Body of pancreas (tissue), 4 donors: ENCODE measurements at regions not wholly inside any gene's neighbourhood (a gene's known extent, or its start where the extent isn't known, plus 50 kb on each side); places are given as distances from the start of the nearest gene placed in this dataset.
"Not testable (repeated sequence)": the region's sequence is repeated elsewhere in the genome, so short reads cannot be mapped to it uniquely, and the experiment has no call there.

Experiments used
- ATAC-seq: fragments of 150-250 bp; one replicate; pipeline ENCODE4 v1.9.1; 2016
- DNase-seq, 4 donors: peaks; one replicate each; pipeline ENCODE4 v3.0.0-alpha.2; 2019
- H3K27ac ChIP-seq, 4 donors: fragments of 200-600 bp; sonication (generic); 1 replicate in 3 of 4; 2 replicates in 1 of 4; pipeline versions ENCODE4 v1.5.1 to v1.6.1; 2016 to 2019; ENCODE audit warnings: mild to moderate bottlenecking in 1 of 4, mixed read lengths in 1 of 4, moderate library complexity in 1 of 4
- H3K27me3 ChIP-seq, 2 donors: fragments of 200-600 bp; sonication (generic); one replicate each; pipeline ENCODE4 v1.6.0; 2016; ENCODE audit warnings: mild to moderate bottlenecking in 1 of 2
- H3K36me3 ChIP-seq, 2 donors: fragments of 200-600 bp; sonication (generic); replicated peaks in 1 of 2; 2 replicates each; pipeline ENCODE4 v1.5.1; 2016; ENCODE audit warnings: low read depth in 2 of 2; ENCODE audit not compliant: insufficient read depth in 1 of 2
- H3K4me1 ChIP-seq: fragments of 200-600 bp; sonication (generic); one replicate; pipeline ENCODE4 v1.6.0; 2016
- H3K4me3 ChIP-seq, 2 donors: fragments of 200-600 bp; sonication (generic); 1 replicate in 1 of 2; 2 replicates in 1 of 2; pipeline ENCODE4 v1.5.1; 2016 to 2019
- H3K9me3 ChIP-seq, 3 donors: fragments of 200-600 bp; sonication (generic); 1 replicate in 2 of 3; 2 replicates in 1 of 3; pipeline ENCODE4 v1.5.1; 2016
- CTCF ChIP-seq, 7 experiments: fragments of 450-650 bp in 4 of 7; fragments of 200-600 bp in 3 of 7; sonication (generic) in 3 of 7; IDR thresholded peaks; one replicate each; pipeline ENCODE4 v1.5.1; 2016 to 2019; ENCODE audit warnings: antibody characterized with exemption in 7 of 7
- POLR2A ChIP-seq, 3 donors: fragments of 450-650 bp; IDR thresholded peaks; one replicate each; pipeline ENCODE4 v1.6.1; 2016; ENCODE audit warnings: antibody characterized with exemption in 3 of 3, mild to moderate bottlenecking in 2 of 3
- WGBS, 2 donors: methylation state at CpG; one replicate each; pipeline ENCODE4 v1.1.5; 2017; 5-methylcytosine and 5-hydroxymethylcytosine counted together
- intact Hi-C: fragments of 100-400 bp; cut with DNase I; formaldehyde crosslinking; loops from one replicate; pipeline ENCODE4 v1.15.1; 2023

GRCh38 chr9:99650187-99650874 is 171.4 kb upstream of the NR4A3 start:
- H3K9me3 ChIP-seq: no peaks in the 10 kb centered on the region
- no peak for DNase-seq
- intact Hi-C loops: no loop called here
- ATAC-seq: no peak
- H3K4me1 ChIP-seq: no peaks in the 10 kb centered on the region
- 91 to 100% methylated on average over 2 to 5 of the region's 5 CpGs for WGBS, 2 donors
- no peaks in the 10 kb centered on the region for H3K27me3 ChIP-seq
- H3K36me3 ChIP-seq: no peaks in the 10 kb centered on the region
- H3K27ac ChIP-seq: no peak overlapping the region
- TF ChIP-seq CTCF (IDR thresholded peaks at IDR 0.05) (no peak), POLR2A (IDR thresholded peaks at IDR 0.05) (no peak)
- no peak overlapping the region for H3K4me3 ChIP-seq

- intact Hi-C loops: no loop called here
- no peak overlapping the region for H3K27ac ChIP-seq
- 67 to 74% methylated on average over 4 of the region's 4 CpGs for WGBS, 2 donors
- H3K4me3 ChIP-seq: no peak overlapping the region
- peak in 1 of 4 donors; percentile 34 for DNase-seq
- no peaks in the 10 kb centered on the region for H3K9me3 ChIP-seq
- no peaks in the 10 kb centered on the region for H3K27me3 ChIP-seq
- ATAC-seq: no peak
- no peaks in the 10 kb centered on the region for H3K36me3 ChIP-seq
- TF ChIP-seq POLR2A (IDR thresholded peaks at IDR 0.05): no peak
- no peak for TF ChIP-seq CTCF (IDR thresholded peaks at IDR 0.05)
- H3K4me1 ChIP-seq: no peaks in the 10 kb centered on the region
Measured at GRCh38 chr9:99660191-99660636, 161.5 kb upstream of the NR4A3 start.

- intact Hi-C loops: no loop called here
- peaks cover 4% of the 10 kb centered on the region for H3K4me1 ChIP-seq
- 91 to 92% methylated on average over 1 of the region's 1 CpG for whole genome bisulfite sequencing, 2 donors
- no peak overlapping the region for H3K27ac ChIP-seq
- no peak for ATAC-seq
- H3K36me3 ChIP-seq: no peaks in the 10 kb centered on the region
- no peak overlapping the region for H3K4me3 ChIP-seq
- no peaks in the 10 kb centered on the region for H3K9me3 ChIP-seq
- no peak for DNase-seq
- H3K27me3 ChIP-seq: no peaks in the 10 kb centered on the region
- no peak for TF ChIP-seq CTCF (IDR thresholded peaks at IDR 0.05)
- TF ChIP-seq POLR2A (IDR thresholded peaks at IDR 0.05): no peak
Measured at GRCh38 chr9:99663297-99663696, 158.4 kb upstream of the NR4A3 start.

GRCh38 chr9:99663856-99664255 is 157.8 kb upstream of the NR4A3 start:
- WGBS, 2 donors: 75 to 95% methylated on average over 1 of the region's 1 CpG
- H3K36me3 ChIP-seq: no peaks in the 10 kb centered on the region
- no peak for DNase-seq
- H3K27me3 ChIP-seq: no peaks in the 10 kb centered on the region
- no peak for TF ChIP-seq POLR2A (IDR thresholded peaks at IDR 0.05)
- TF ChIP-seq CTCF (IDR thresholded peaks at IDR 0.05): no peak
- ATAC-seq: no peak
- intact Hi-C loops: no loop called here
- H3K9me3 ChIP-seq: no peaks in the 10 kb centered on the region
- H3K27ac ChIP-seq: no peak overlapping the region
- peaks cover 4% of the 10 kb centered on the region for H3K4me1 ChIP-seq
- no peak overlapping the region for H3K4me3 ChIP-seq

GRCh38 chr9:99666571-99666970 is 155.1 kb upstream of the NR4A3 start:
- Histone ChIP-seq H3K9me3 (no peaks in the 10 kb centered on the region), H3K27ac (no peak overlapping the region), H3K4me1 (peaks cover 4% of the 10 kb centered on the region), H3K36me3 (no peaks in the 10 kb centered on the region), H3K27me3 (no peaks in the 10 kb centered on the region), H3K4me3 (no peak overlapping the region)
- DNase-seq (no peak), ATAC-seq (no peak)
- intact Hi-C loops: no loop called here
- TF ChIP-seq POLR2A (IDR thresholded peaks at IDR 0.05) (no peak), CTCF (IDR thresholded peaks at IDR 0.05) (no peak)

- H3K27me3 ChIP-seq, intact Hi-C loops, ATAC-seq, DNase-seq, H3K4me1 ChIP-seq, H3K27ac ChIP-seq, H3K4me3 ChIP-seq, H3K9me3 ChIP-seq, H3K36me3 ChIP-seq: not testable (repeated sequence)
- 80 to 88% methylated on average over 7 of the region's 7 CpGs for WGBS, 2 donors
Measured at GRCh38 chr9:99670886-99671285, 150.8 kb upstream of the NR4A3 start.
